ENCODE measurements at regions not wholly inside any gene's neighbourhood (a gene's known extent, or its start where the extent isn't known, plus 50 kb on each side); places are given as distances from the start of the nearest gene placed in this dataset.

GRCh38 chr19:23855676-23856075 is 59.0 kb upstream of the ZNF726 start:
- DNase-seq (ENCODE audit: low read depth): no peak

- no peak for DNase-seq (ENCODE audit: low read depth)
Observed at GRCh38 chr19:23851966-23852365, 62.7 kb upstream of the ZNF726 start.

- DNase-seq (ENCODE audit: low read depth): no peak
Observed at GRCh38 chr19:23832717-23833327, 74.1 kb upstream of the ZNF681 start.

GRCh38 chr19:23823952-23824389 is 65.3 kb upstream of the ZNF681 start:
- DNase-seq (ENCODE audit: low read depth): peak; percentile 3

GRCh38 chr19:23822735-23823134 is 64.0 kb upstream of the ZNF681 start:
- no peak for DNase-seq (ENCODE audit: low read depth)

GRCh38 chr19:23817519-23817918 is 58.8 kb upstream of the ZNF681 start:
- peak; percentile 30 for DNase-seq (ENCODE audit: low read depth)

- DNase-seq (ENCODE audit: low read depth): no peak
Observed at GRCh38 chr19:23810496-23810895, 51.8 kb upstream of the ZNF681 start.

Measured in T follicular helper cell (primary cell).